A549 (cell line): ENCODE measurements at regions not wholly inside any gene's neighbourhood (a gene's known extent, or its start where the extent isn't known, plus 50 kb on each side); places are given as distances from the start of the nearest gene placed in this dataset.

Experiments
- ATAC-seq, 2 experiments: fragments of 200-7000 bp in 1 of 2; fragments of >200 bp in 1 of 2; cut with Nextera tagmentation in 1 of 2; cut with Tn5 transposase in 1 of 2; 3 replicates each; pipeline versions ENCODE4 v1.8.0 to v1.9.1; 2018 to 2020; ENCODE audit warnings: mild to moderate bottlenecking in 1 of 2, moderate library complexity in 1 of 2
- CTCF ChIA-PET: fragments of 300-600 bp; sonication (Branson Sonifier 250); formaldehyde crosslinking; extraction: SDS; loops from one replicate; lab custom pipeline; 2021; ENCODE audit warnings: antibody characterized with exemption, inconsistent platforms; lab: Yijun Ruan, JAX
- POLR2A ChIA-PET: fragments of 350-600 bp; formaldehyde crosslinking; extraction: SDS; loops from one replicate; lab custom pipeline; 2021; ENCODE audit warnings: antibody characterized with exemption, inconsistent platforms; lab: Yijun Ruan, JAX
- DNase-seq, 2 experiments: peaks; one replicate each; pipeline versions ENCODE4 v3.0.0 to v3.0.0-alpha.2; 2011 to 2016; ENCODE audit warnings: low read depth in 1 of 2, low spot score in 1 of 2
- FAIRE-seq: peaks from 2 replicates; lab custom pipeline; 2011; peaks lifted over from hg19 to GRCh38; lab: Jason Lieb, UNC
- H3K27ac ChIP-seq, 2 experiments: fragments of >200 bp; sonication (Bioruptor Twin); formaldehyde crosslinking; 3 replicates each; pipeline ENCODE4 v1.5.1; 2016 to 2017
- H3K4me1 ChIP-seq: fragments of >200 bp; sonication (Bioruptor Twin); formaldehyde crosslinking; 3 replicates; pipeline ENCODE4 v1.6.1; 2016
- H3K4me2 ChIP-seq: fragments of >200 bp; sonication (Bioruptor Twin); formaldehyde crosslinking; 3 replicates; pipeline ENCODE4 v1.6.1; 2016
- H3K4me3 ChIP-seq: fragments of >200 bp; sonication (Bioruptor Twin); formaldehyde crosslinking; 3 replicates; pipeline ENCODE4 v1.5.1; 2016
- H3K9me3 ChIP-seq: fragments of >200 bp; sonication (Bioruptor Twin); formaldehyde crosslinking; 3 replicates; pipeline ENCODE4 v1.6.1; 2016
- BCL3 ChIP-seq: fragments of >200 bp; sonication (Bioruptor Twin); formaldehyde crosslinking; IDR thresholded peaks from 3 replicates; pipeline ENCODE4 v1.6.1; 2016
- CBX2 ChIP-seq: fragments of 200-600 bp; sonication (generic); IDR thresholded peaks from 2 replicates; pipeline ENCODE4 v1.6.1; 2016; ENCODE audit warnings: low read depth, mild to moderate bottlenecking, borderline replicate concordance
- CEBPB ChIP-seq, 2 experiments: fragments of >200 bp in 1 of 2; sonication (Bioruptor Twin) in 1 of 2; formaldehyde crosslinking in 1 of 2; IDR thresholded peaks; 2 replicates each; pipeline ENCODE4 v1.6.1; 2012 to 2016
- CHD4 ChIP-seq: fragments of 200-600 bp; sonication (generic); IDR thresholded peaks from 2 replicates; pipeline ENCODE4 v1.6.1; 2016; ENCODE audit warnings: antibody characterized with exemption, mild to moderate bottlenecking, borderline replicate concordance
- EHMT2 ChIP-seq: fragments of 200-600 bp; sonication (generic); IDR thresholded peaks from 2 replicates; pipeline ENCODE4 v1.6.1; 2016; ENCODE audit warnings: antibody characterized with exemption, low read depth, mild to moderate bottlenecking, moderate library complexity
- EP300 ChIP-seq, 2 experiments: fragments of >200 bp; sonication (Bioruptor Twin); formaldehyde crosslinking; IDR thresholded peaks; 2 replicates in 1 of 2; 3 replicates in 1 of 2; pipeline ENCODE4 v1.6.1; 2016 to 2017
- FOSB ChIP-seq: fragments of 250-450 bp; sonication (Bioruptor Pico); IDR thresholded peaks from 2 replicates; pipeline ENCODE4 v1.5.0; 2020; ENCODE audit warnings: mild to moderate bottlenecking, moderate library complexity
- FOSL2 ChIP-seq, 2 experiments: fragments of 450-650 bp in 1 of 2; fragments of >200 bp in 1 of 2; sonication (Bioruptor Twin) in 1 of 2; formaldehyde crosslinking; IDR thresholded peaks; 2 replicates each; pipeline versions ENCODE4 v1.5.0 to v1.6.1; 2016 to 2020; ENCODE audit warnings: mild to moderate bottlenecking in 1 of 2, moderate library complexity in 1 of 2
- GATA3 ChIP-seq: IDR thresholded peaks from 2 replicates; pipeline ENCODE4 v1.6.1; 2012; ENCODE audit warnings: borderline replicate concordance
- HMGXB4 ChIP-seq: fragments of 250-450 bp; sonication (Bioruptor Pico); IDR thresholded peaks from 2 replicates; pipeline ENCODE4 v1.5.0; 2021; ENCODE audit warnings: mild to moderate bottlenecking, moderate library complexity, borderline replicate concordance
- JUNB ChIP-seq: fragments of >200 bp; sonication (Bioruptor Twin); formaldehyde crosslinking; IDR thresholded peaks from 2 replicates; pipeline ENCODE4 v1.6.1; 2016
- KDM1A ChIP-seq: fragments of 200-600 bp; sonication (generic); IDR thresholded peaks from 2 replicates; pipeline ENCODE4 v1.6.1; 2016; ENCODE audit warnings: low read depth, mild to moderate bottlenecking
- MAFK ChIP-seq: fragments of 450-650 bp; IDR thresholded peaks from 2 replicates; pipeline ENCODE4 v1.6.1; 2014; ENCODE audit not compliant: partially characterized antibody
- MAZ ChIP-seq: fragments of 150-350 bp; IDR thresholded peaks from 2 replicates; pipeline ENCODE4 v1.6.1; 2014; ENCODE audit warnings: antibody characterized with exemption, low read depth, low read length, borderline replicate concordance
- NFE2L2 ChIP-seq: fragments of 150-350 bp; conservative IDR thresholded peaks from 2 replicates; pipeline ENCODE4 v1.6.1; 2014; ENCODE audit warnings: low read length
- NPAS2 ChIP-seq: fragments of 250-450 bp; sonication (Bioruptor Pico); IDR thresholded peaks from 2 replicates; pipeline ENCODE4 v1.8.0; 2022; ENCODE audit warnings: mild to moderate bottlenecking, moderate library complexity, borderline replicate concordance
- NR3C1 ChIP-seq: fragments of >200 bp; sonication (Bioruptor Twin); formaldehyde crosslinking; IDR thresholded peaks from 3 replicates; pipeline ENCODE4 v1.6.1; 2017
- RARB ChIP-seq: fragments of 250-450 bp; sonication (Bioruptor Pico); IDR thresholded peaks from 2 replicates; pipeline ENCODE4 v1.8.0; 2021; ENCODE audit warnings: mild to moderate bottlenecking, moderate library complexity
- RCOR1 ChIP-seq: fragments of 150-350 bp; IDR thresholded peaks from 2 replicates; pipeline ENCODE4 v1.6.1; 2014; ENCODE audit warnings: antibody characterized with exemption, low read length, low read depth
- RFX5 ChIP-seq: fragments of 450-650 bp; IDR thresholded peaks from 2 replicates; pipeline ENCODE4 v1.7.1; 2014; ENCODE audit warnings: antibody characterized with exemption, mild to moderate bottlenecking, moderate library complexity
- RNF2 ChIP-seq: fragments of 200-600 bp; sonication (generic); IDR thresholded peaks from 2 replicates; pipeline ENCODE4 v1.6.1; 2016; ENCODE audit warnings: low read depth, mild to moderate bottlenecking, antibody characterized with exemption, moderate library complexity, borderline replicate concordance
- TFCP2L1 ChIP-seq: fragments of 250-450 bp; sonication (Bioruptor Pico); IDR thresholded peaks from 2 replicates; pipeline ENCODE4 v1.5.0; 2021; ENCODE audit warnings: mild to moderate bottlenecking
- TP53 ChIP-seq: fragments of 250-450 bp; sonication (Bioruptor Pico); IDR thresholded peaks from 2 replicates; pipeline ENCODE4 v1.5.0; 2021; ENCODE audit warnings: mild to moderate bottlenecking, moderate library complexity
- USF2 ChIP-seq: fragments of 450-650 bp; IDR thresholded peaks from 2 replicates; pipeline ENCODE4 v1.6.1; 2014; ENCODE audit warnings: antibody characterized with exemption
- WGBS: methylation state at CpG from one replicate; pipeline ENCODE4 v1.1.6; 2017; ENCODE audit errors: missing lambda C conversion rate; 5-methylcytosine and 5-hydroxymethylcytosine counted together

GRCh38 chr1:232153652-232154051, 476.3 kb downstream of the SIPA1L2 start:
- DNase-seq: no peak
- ATAC-seq: 0 out of 6 replicates have a peak, but pooled peaks of 1 of the 2 experiments have one; percentile 39
- H3K9me3 ChIP-seq: no peaks in the 10 kb centered on the region
- no peak overlapping the region for H3K4me3 ChIP-seq
- peaks cover 24% of the 10 kb centered on the region for H3K4me1 ChIP-seq
- ChIA-PET POLR2A (no interaction called here), CTCF (no interaction called here)
- H3K4me2 ChIP-seq: no peak overlapping the region
- H3K27ac ChIP-seq: peak overlapping the region in 1 of 2 experiments; percentile 20; a peak in 1 of 6 replicates
- no peak for FAIRE-seq
- no peak for TF ChIP-seq FOSL2 (IDR thresholded peaks at IDR 0.05)
- TF ChIP-seq FOSL2 (CRISPR knock-in tag; IDR thresholded peaks at IDR 0.05): no peak
- TF ChIP-seq TFCP2L1 (CRISPR knock-in tag): no peak
- TF ChIP-seq CEBPB (IDR thresholded peaks at IDR 0.05): no peak
- TF ChIP-seq RFX5: no peak
- TF ChIP-seq USF2: no peak
- no peak for TF ChIP-seq NPAS2 (CRISPR knock-in tag)
- no peak for TF ChIP-seq HMGXB4 (CRISPR knock-in tag)
- no peak for TF ChIP-seq NFE2L2
- TF ChIP-seq RNF2: no peak
- TF ChIP-seq EHMT2: no peak
- no peak for TF ChIP-seq KDM1A
- TF ChIP-seq MAZ: no peak
- no peak for TF ChIP-seq RCOR1
- TF ChIP-seq EP300 (IDR thresholded peaks at IDR 0.05): no peak
- TF ChIP-seq CBX2: no peak
- no peak for TF ChIP-seq TP53
- TF ChIP-seq CHD4: no peak
- no peak for TF ChIP-seq NR3C1
- no peak for TF ChIP-seq MAFK
- TF ChIP-seq FOSB (CRISPR knock-in tag): no peak

- 94% methylated on average over 8 of the region's 8 CpGs for WGBS
- ChIA-PET POLR2A (no interaction called here), CTCF (interaction anchor here (0.6 kb wide), 1 partner anchor 477 kb away, joined by 3 read pairs; no protein-coding TSS in a partner anchor)
- Histone ChIP-seq H3K9me3 (no peaks in the 10 kb centered on the region), H3K4me2 (peak overlapping the region; percentile 86; the same call in 2 of the 3 replicates), H3K27ac (peak overlapping the region; percentile 66 to 80), H3K4me1 (peaks cover 27% of the 10 kb centered on the region), H3K4me3 (no peak overlapping the region)
- ATAC-seq (no peak), FAIRE-seq (no peak), DNase-seq (no peak)
- TF ChIP-seq RNF2 (no peak), TFCP2L1 (CRISPR knock-in tag) (no peak), NFE2L2 (no peak), EHMT2 (no peak), JUNB (no peak), BCL3 (no peak), GATA3 (no peak), RARB (no peak)
These were observed 479.0 kb downstream of the SIPA1L2 start for GRCh38 chr1:232150770-232151548.
